ENCODE measurements at regions not wholly inside any gene's neighbourhood (a gene's known extent, or its start where the extent isn't known, plus 50 kb on each side); places are given as distances from the start of the nearest gene placed in this dataset.

DNA sequence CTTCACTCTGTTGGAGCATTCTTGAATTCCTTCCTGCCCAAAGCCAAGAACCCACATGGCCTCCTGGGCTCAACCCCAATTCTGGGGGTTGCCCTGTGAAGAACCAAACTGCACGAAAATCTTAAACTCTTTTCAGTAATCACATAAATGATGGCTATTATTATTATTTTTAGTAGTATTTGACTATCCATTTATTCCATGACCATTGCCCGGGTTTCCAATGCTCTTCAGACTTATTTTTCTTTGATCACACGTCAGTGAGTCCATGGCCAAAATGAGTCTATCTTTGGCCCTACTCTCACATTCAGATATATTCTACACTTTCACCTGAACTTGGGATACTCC, 185.9 kb downstream of the AVL9 start:
- DNase-seq (no peak), ATAC-seq (ENCODE audit: low FRiP score in 2 of 2) (no peak)
- Histone ChIP-seq H3K4me1 (no peaks in the 10 kb centered on the region), H3K4me3 (no peak overlapping the region), H3K36me3 (peaks cover 0 to 5% (median 0%) of the 10 kb centered on the region in 4 donors), H3K27me3 (no peaks in the 10 kb centered on the region), H3K27ac (no peak overlapping the region), H3K9me3 (no peaks in the 10 kb centered on the region)
- 52 to 88% methylated on average over 3 of the region's 3 CpGs for WGBS, 2 donors
- TF ChIP-seq CTCF (IDR thresholded peaks at IDR 0.05) (no peak), EP300 (IDR thresholded peaks at IDR 0.05) (no peak), POLR2A (IDR thresholded peaks at IDR 0.05) (no peak), POLR2AphosphoS5 (IDR thresholded peaks at IDR 0.05) (no peak)

DNA sequence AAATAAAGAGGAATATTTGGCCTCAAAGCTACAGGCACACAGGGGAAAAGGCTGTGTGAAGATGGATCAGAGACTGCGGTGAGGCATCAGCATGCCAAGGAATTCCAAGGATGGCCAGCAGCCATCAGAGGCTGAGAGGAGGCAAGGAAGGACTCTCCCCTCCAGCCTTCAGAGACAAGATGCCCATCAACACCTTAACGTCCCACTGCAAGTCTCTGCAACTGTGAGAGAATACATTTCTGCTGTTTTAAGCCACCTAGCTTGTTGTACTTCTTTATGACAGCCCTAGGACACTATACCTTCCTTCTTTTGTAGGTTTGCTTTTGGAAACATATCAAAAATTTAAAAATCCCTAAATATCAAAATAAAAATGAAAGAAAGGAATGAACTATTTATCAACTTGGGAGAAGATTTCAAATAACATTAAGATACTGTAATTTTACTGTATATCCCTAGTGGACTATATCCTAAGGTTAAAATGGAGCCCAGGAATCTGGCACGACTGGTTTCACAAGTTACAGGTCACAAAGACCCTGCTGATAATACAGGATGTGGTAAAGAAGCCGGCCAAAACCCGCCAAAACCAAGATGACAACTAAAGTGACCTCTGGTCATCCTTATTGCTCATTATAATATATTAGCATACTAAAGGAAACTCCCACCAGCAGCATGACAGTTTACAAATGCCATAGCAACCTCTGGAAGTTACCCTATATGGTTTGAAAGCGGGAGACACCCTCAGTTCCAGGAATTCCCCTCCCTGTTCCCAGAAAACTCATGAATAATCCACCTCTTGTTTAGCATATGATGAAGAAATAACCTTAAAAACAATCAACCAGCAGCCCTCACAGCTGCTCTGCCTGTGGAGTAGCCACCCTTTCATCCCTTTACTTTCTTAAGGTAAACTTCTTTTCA, 185.2 kb downstream of the AVL9 start:
- Histone ChIP-seq H3K36me3 (peaks cover 0 to 7% (median 0%) of the 10 kb centered on the region in 4 donors), H3K9me3 (no peaks in the 10 kb centered on the region), H3K27me3 (no peaks in the 10 kb centered on the region), H3K4me3 (no peak overlapping the region), H3K4me1 (no peaks in the 10 kb centered on the region), H3K27ac (no peak overlapping the region)
- no peak for TF ChIP-seq EP300 (IDR thresholded peaks at IDR 0.05)
- TF ChIP-seq CTCF (IDR thresholded peaks at IDR 0.05): no peak
- TF ChIP-seq POLR2A (IDR thresholded peaks at IDR 0.05): no peak
- TF ChIP-seq POLR2AphosphoS5 (IDR thresholded peaks at IDR 0.05): no peak
- 64 to 70% methylated on average over 6 of the region's 6 CpGs for WGBS, 2 donors
- DNase-seq (no peak), ATAC-seq (ENCODE audit: low FRiP score in 2 of 2) (no peak)

DNA sequence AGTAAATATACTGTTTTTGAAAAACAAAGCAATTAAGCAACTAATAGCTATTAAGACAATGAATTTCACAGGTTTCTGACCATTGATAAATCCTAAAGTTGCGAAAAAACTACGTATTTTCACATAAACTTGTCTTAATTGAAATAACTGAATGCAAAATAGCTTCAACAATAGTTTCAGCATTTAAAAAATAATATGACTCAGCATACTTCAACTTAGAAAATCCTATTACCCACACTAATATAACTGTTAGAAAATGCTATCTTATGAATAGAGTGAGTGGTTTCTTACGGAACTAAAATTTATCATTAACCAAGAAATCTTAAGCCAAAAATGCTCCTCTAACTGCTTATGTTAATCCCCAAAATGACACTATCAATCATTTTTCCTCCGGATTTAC, 183.9 kb downstream of the AVL9 start:
- no peak for TF ChIP-seq CTCF (IDR thresholded peaks at IDR 0.05)
- no peak for TF ChIP-seq POLR2A (IDR thresholded peaks at IDR 0.05)
- no peak for TF ChIP-seq EP300 (IDR thresholded peaks at IDR 0.05)
- TF ChIP-seq POLR2AphosphoS5 (IDR thresholded peaks at IDR 0.05): no peak
- DNase-seq (no peak), ATAC-seq (ENCODE audit: low FRiP score in 2 of 2) (no peak)
- no peak overlapping the region for H3K4me3 ChIP-seq
- 87 to 95% methylated on average over 4 of the region's 4 CpGs for WGBS, 2 donors
- H3K27ac ChIP-seq: no peak overlapping the region
- H3K27me3 ChIP-seq: no peaks in the 10 kb centered on the region
- H3K36me3 ChIP-seq: peaks cover 0 to 7% (median 0%) of the 10 kb centered on the region in 4 donors
- H3K4me1 ChIP-seq: no peaks in the 10 kb centered on the region
- H3K9me3 ChIP-seq: no peaks in the 10 kb centered on the region

- no peak for TF ChIP-seq CTCF (IDR thresholded peaks at IDR 0.05)
- no peak for TF ChIP-seq EP300 (IDR thresholded peaks at IDR 0.05)
- TF ChIP-seq POLR2AphosphoS5 (IDR thresholded peaks at IDR 0.05): no peak
- no peak for TF ChIP-seq POLR2A (IDR thresholded peaks at IDR 0.05)
- Histone ChIP-seq H3K4me1 (no peaks in the 10 kb centered on the region), H3K27me3 (no peaks in the 10 kb centered on the region), H3K27ac (no peak overlapping the region), H3K4me3 (no peak overlapping the region), H3K9me3 (no peaks in the 10 kb centered on the region), H3K36me3 (peaks cover 0 to 7% (median 0%) of the 10 kb centered on the region in 4 donors)
- ATAC-seq (ENCODE audit: low FRiP score in 2 of 2): no peak
- 80 to 97% methylated on average over 1 to 2 of the region's 2 CpGs for WGBS, 2 donors
- no peak for DNase-seq
Observed at GRCh38 chr7:32677593-32677992, 182.3 kb downstream of the AVL9 start.
